Naive thymus-derived CD4-positive, alpha-beta T cell (primary cell): ENCODE measurements at regions not wholly inside any gene's neighbourhood (a gene's known extent, or its start where the extent isn't known, plus 50 kb on each side); places are given as distances from the start of the nearest gene placed in this dataset.

Experiments
- ATAC-seq: fragments of 150-1000 bp; cut with Tn5 transposase; 2 replicates; pipeline ENCODE4 v1.10.0; 2021; ENCODE audit warnings: mild to moderate bottlenecking, moderate library complexity
- CTCF ChIA-PET: fragments of 350-600 bp; sonication (Branson Sonifier 250); formaldehyde crosslinking; loops from one replicate; lab custom pipeline; 2021; ENCODE audit warnings: antibody characterized with exemption; lab: Charles Lee
- POLR2A ChIA-PET: fragments of 350-600 bp; sonication (Branson Sonifier 250); formaldehyde crosslinking; loops from one replicate; lab custom pipeline; 2021; ENCODE audit warnings: antibody characterized with exemption, inconsistent platforms; lab: Charles Lee
- DNase-seq, 9 donors: peaks; one replicate each; pipeline versions ENCODE4 v3.0.0 to v3.0.0-alpha.2; 2020 to 2022; ENCODE audit warnings: mixed read lengths in 1 of 9
- H3K27ac ChIP-seq: one replicate; pipeline ENCODE4 v1.7.0; 2013; ENCODE audit warnings: mild to moderate bottlenecking, low read depth, low read length, moderate library complexity
- H3K27me3 ChIP-seq, 2 donors: one replicate each; pipeline ENCODE4 v1.7.0; 2013; ENCODE audit warnings: low read length in 2 of 2, mild to moderate bottlenecking in 2 of 2, moderate library complexity in 2 of 2; ENCODE audit not compliant: control insufficient read depth in 2 of 2, insufficient read depth in 2 of 2
- H3K36me3 ChIP-seq, 3 experiments: 1 replicate in 2 of 3; 2 replicates in 1 of 3; pipeline ENCODE4 v1.7.0; 2013; ENCODE audit warnings: low read length in 3 of 3, mild to moderate bottlenecking in 3 of 3, moderate library complexity in 1 of 3; ENCODE audit not compliant: insufficient read depth in 3 of 3, control insufficient read depth in 2 of 3
- H3K4me1 ChIP-seq, 2 donors: one replicate each; pipeline ENCODE4 v1.7.0; 2013; ENCODE audit warnings: low read length in 2 of 2, mild to moderate bottlenecking in 2 of 2, moderate library complexity in 1 of 2; ENCODE audit not compliant: control insufficient read depth in 2 of 2, insufficient read depth in 2 of 2
- H3K4me3 ChIP-seq: 2 replicates; pipeline ENCODE4 v1.7.0; 2013; ENCODE audit warnings: mild to moderate bottlenecking, low read length
- H3K9me3 ChIP-seq, 3 experiments: 1 replicate in 2 of 3; 2 replicates in 1 of 3; pipeline ENCODE4 v1.7.0; 2013; ENCODE audit warnings: low read length in 3 of 3; ENCODE audit not compliant: control insufficient read depth in 2 of 3
- H3K27ac Mint-ChIP-seq, 9 donors: one replicate each; pipeline ENCODE4 v1.8.0; 2020 to 2022; ENCODE audit warnings: mixed read lengths in 9 of 9, mild to moderate bottlenecking in 8 of 9, moderate library complexity in 5 of 9, inconsistent platforms in 2 of 9
- H3K27me3 Mint-ChIP-seq, 5 donors: one replicate each; pipeline ENCODE4 v1.8.0; 2021 to 2022; ENCODE audit warnings: mixed read lengths in 5 of 5, mild to moderate bottlenecking in 1 of 5
- H3K36me3 Mint-ChIP-seq, 5 donors: one replicate each; pipeline ENCODE4 v1.8.0; 2020 to 2022; ENCODE audit warnings: mixed read lengths in 5 of 5, mild to moderate bottlenecking in 3 of 5, inconsistent platforms in 1 of 5
- H3K4me1 Mint-ChIP-seq, 7 donors: one replicate each; pipeline ENCODE4 v1.8.0; 2020 to 2022; ENCODE audit warnings: mixed read lengths in 7 of 7, mild to moderate bottlenecking in 3 of 7, inconsistent platforms in 1 of 7
- H3K4me3 Mint-ChIP-seq, 10 donors: one replicate each; pipeline ENCODE4 v1.8.0; 2020 to 2022; ENCODE audit warnings: mild to moderate bottlenecking in 10 of 10, mixed read lengths in 10 of 10, moderate library complexity in 6 of 10, inconsistent platforms in 2 of 10
- H3K9me3 Mint-ChIP-seq, 11 donors: one replicate each; pipeline ENCODE4 v1.8.0; 2020 to 2022; ENCODE audit warnings: mixed read lengths in 11 of 11, mild to moderate bottlenecking in 4 of 11, inconsistent platforms in 1 of 11, moderate library complexity in 1 of 11
- intact Hi-C, 2 donors: fragments of 100-400 bp; cut with micrococcal nuclease; formaldehyde crosslinking; loops; one replicate each; pipeline ENCODE4 v1.15.1; 2023

- Histone ChIP-seq H3K36me3 (no peaks in the 10 kb centered on the region), H3K27ac (no peak overlapping the region), H3K4me3 (no peak overlapping the region), H3K4me1 (no peaks in the 10 kb centered on the region), H3K27me3 (no peaks in the 10 kb centered on the region), H3K9me3 (no peaks in the 10 kb centered on the region)
- ATAC-seq (no peak), DNase-seq (no peak)
- Mint-ChIP-seq H3K36me3 (no peaks in the 10 kb centered on the region), H3K9me3 (peaks cover 0 to 13% (median 5%) of the 10 kb centered on the region in 11 donors), H3K4me1 (no peaks in the 10 kb centered on the region), H3K4me3 (no peak overlapping the region), H3K27ac (no peak overlapping the region), H3K27me3 (no peaks in the 10 kb centered on the region)
- intact Hi-C loops = no loop called here
- ChIA-PET CTCF (no interaction called here), POLR2A (no interaction called here)
Measured at GRCh38 chr6:91864911-91865310, 1278.0 kb upstream of the MAP3K7 start.

GRCh38 chr6:91860541-91861335, 1273.9 kb upstream of the MAP3K7 start:
- Mint-ChIP-seq H3K27ac (no peak overlapping the region), H3K36me3 (no peaks in the 10 kb centered on the region), H3K4me1 (no peaks in the 10 kb centered on the region), H3K9me3 (peaks cover 0 to 9% (median 0%) of the 10 kb centered on the region in 11 donors), H3K27me3 (no peaks in the 10 kb centered on the region), H3K4me3 (no peak overlapping the region)
- DNase-seq = no peak
- ChIA-PET CTCF (no interaction called here), POLR2A (no interaction called here)
- no peak for ATAC-seq
- H3K27me3 ChIP-seq = no peaks in the 10 kb centered on the region
- H3K36me3 ChIP-seq = no peaks in the 10 kb centered on the region
- H3K4me3 ChIP-seq = no peak overlapping the region
- H3K9me3 ChIP-seq = no peaks in the 10 kb centered on the region
- intact Hi-C loops = no loop called here
- H3K4me1 ChIP-seq = no peaks in the 10 kb centered on the region
- H3K27ac ChIP-seq = no peak overlapping the region

- no peak overlapping the region for H3K4me3 Mint-ChIP-seq
- DNase-seq = no peak
- intact Hi-C loops = no loop called here
- POLR2A ChIA-PET = no interaction called here
- ATAC-seq = no peak
- H3K27me3 Mint-ChIP-seq = no peaks in the 10 kb centered on the region
- no peak overlapping the region for H3K4me3 ChIP-seq
- H3K4me1 Mint-ChIP-seq = no peaks in the 10 kb centered on the region
- peaks cover 0 to 22% (median 4%) of the 10 kb centered on the region in 11 donors for H3K9me3 Mint-ChIP-seq
- H3K27ac Mint-ChIP-seq = no peak overlapping the region
- H3K27ac ChIP-seq = no peak overlapping the region
- no peaks in the 10 kb centered on the region for H3K9me3 ChIP-seq
- no peaks in the 10 kb centered on the region for H3K4me1 ChIP-seq
- CTCF ChIA-PET = no interaction called here
- H3K36me3 Mint-ChIP-seq = no peaks in the 10 kb centered on the region
- H3K36me3 ChIP-seq = no peaks in the 10 kb centered on the region
- H3K27me3 ChIP-seq = no peaks in the 10 kb centered on the region
Measured at GRCh38 chr6:91852252-91852651, 1265.4 kb upstream of the MAP3K7 start.

- Mint-ChIP-seq H3K9me3 (peaks cover 0 to 16% (median 4%) of the 10 kb centered on the region in 11 donors), H3K27ac (no peak overlapping the region), H3K4me1 (no peaks in the 10 kb centered on the region), H3K4me3 (no peak overlapping the region), H3K36me3 (no peaks in the 10 kb centered on the region), H3K27me3 (no peaks in the 10 kb centered on the region)
- ChIA-PET CTCF (no interaction called here), POLR2A (no interaction called here)
- no peaks in the 10 kb centered on the region for H3K36me3 ChIP-seq
- ATAC-seq (no peak), DNase-seq (no peak)
- H3K4me1 ChIP-seq = no peaks in the 10 kb centered on the region
- H3K27me3 ChIP-seq = no peaks in the 10 kb centered on the region
- no peak overlapping the region for H3K27ac ChIP-seq
- H3K4me3 ChIP-seq = no peak overlapping the region
- intact Hi-C loops = no loop called here
- no peaks in the 10 kb centered on the region for H3K9me3 ChIP-seq
Measured at GRCh38 chr6:91834813-91835212, 1247.9 kb upstream of the MAP3K7 start.

GRCh38 chr6:91827151-91827550, 1240.3 kb upstream of the MAP3K7 start:
- no peak overlapping the region for H3K27ac Mint-ChIP-seq
- H3K27me3 ChIP-seq = no peaks in the 10 kb centered on the region
- CTCF ChIA-PET = no interaction called here
- intact Hi-C loops = no loop called here
- DNase-seq (no peak), ATAC-seq (no peak)
- H3K27me3 Mint-ChIP-seq = no peaks in the 10 kb centered on the region
- no peaks in the 10 kb centered on the region for H3K9me3 ChIP-seq
- H3K4me3 Mint-ChIP-seq = no peak overlapping the region
- H3K36me3 ChIP-seq = no peaks in the 10 kb centered on the region
- H3K9me3 Mint-ChIP-seq = peaks cover 0 to 10% (median 3%) of the 10 kb centered on the region in 11 donors
- H3K36me3 Mint-ChIP-seq = no peaks in the 10 kb centered on the region
- POLR2A ChIA-PET = no interaction called here
- no peaks in the 10 kb centered on the region for H3K4me1 ChIP-seq
- no peaks in the 10 kb centered on the region for H3K4me1 Mint-ChIP-seq
- no peak overlapping the region for H3K27ac ChIP-seq
- no peak overlapping the region for H3K4me3 ChIP-seq

GRCh38 chr6:91826128-91826527, 1239.3 kb upstream of the MAP3K7 start:
- Histone ChIP-seq H3K4me1 (no peaks in the 10 kb centered on the region), H3K27me3 (no peaks in the 10 kb centered on the region), H3K36me3 (no peaks in the 10 kb centered on the region), H3K9me3 (no peaks in the 10 kb centered on the region), H3K4me3 (no peak overlapping the region), H3K27ac (no peak overlapping the region)
- DNase-seq (no peak), ATAC-seq (no peak)
- H3K27ac Mint-ChIP-seq = no peak overlapping the region
- no peaks in the 10 kb centered on the region for H3K27me3 Mint-ChIP-seq
- POLR2A ChIA-PET = no interaction called here
- no peaks in the 10 kb centered on the region for H3K4me1 Mint-ChIP-seq
- CTCF ChIA-PET = no interaction called here
- peaks cover 0 to 10% (median 3%) of the 10 kb centered on the region in 11 donors for H3K9me3 Mint-ChIP-seq
- H3K4me3 Mint-ChIP-seq = no peak overlapping the region
- no peaks in the 10 kb centered on the region for H3K36me3 Mint-ChIP-seq
- intact Hi-C loops = no loop called here

- ATAC-seq = no peak
- Mint-ChIP-seq H3K27me3 (no peaks in the 10 kb centered on the region), H3K4me3 (no peak overlapping the region), H3K4me1 (no peaks in the 10 kb centered on the region), H3K27ac (no peak overlapping the region), H3K9me3 (peaks cover 0 to 10% (median 2%) of the 10 kb centered on the region in 11 donors), H3K36me3 (no peaks in the 10 kb centered on the region)
- Histone ChIP-seq H3K4me3 (no peak overlapping the region), H3K9me3 (no peaks in the 10 kb centered on the region), H3K4me1 (no peaks in the 10 kb centered on the region), H3K27ac (no peak overlapping the region), H3K27me3 (no peaks in the 10 kb centered on the region), H3K36me3 (no peaks in the 10 kb centered on the region)
- intact Hi-C loops = no loop called here
- ChIA-PET CTCF (no interaction called here), POLR2A (no interaction called here)
- no peak for DNase-seq
Measured at GRCh38 chr6:91824331-91824730, 1237.5 kb upstream of the MAP3K7 start.
